Colonic mucosa (tissue), 4 donors: ENCODE measurements at regions not wholly inside any gene's neighbourhood (a gene's known extent, or its start where the extent isn't known, plus 50 kb on each side); places are given as distances from the start of the nearest gene placed in this dataset.

Source experiments
- DNase-seq: peaks from one replicate; pipeline ENCODE4 v3.0.0-alpha.2; 2020
- H3K27ac ChIP-seq: fragments of 200-600 bp; one replicate; pipeline ENCODE4 v1.8.0; 2021
- H3K27me3 ChIP-seq: fragments of 200-600 bp; one replicate; pipeline ENCODE4 v1.8.0; 2021
- H3K36me3 ChIP-seq: fragments of 200-600 bp; one replicate; pipeline ENCODE4 v1.8.0; 2021
- H3K4me1 ChIP-seq: fragments of 200-600 bp; one replicate; pipeline ENCODE4 v1.8.0; 2021; ENCODE audit warnings: mild to moderate bottlenecking
- H3K4me3 ChIP-seq: fragments of 200-600 bp; one replicate; pipeline ENCODE4 v1.8.0; 2021
- H3K9ac ChIP-seq, 2 donors: one replicate each; pipeline ENCODE4 v1.7.0; 2013; ENCODE audit warnings: control low read depth in 2 of 2, low read depth in 2 of 2, low read length in 2 of 2
- H3K9me3 ChIP-seq: fragments of 200-600 bp; one replicate; pipeline ENCODE4 v1.8.0; 2021
- CTCF ChIP-seq: fragments of 200-600 bp; IDR thresholded peaks from one replicate; pipeline ENCODE4 v1.8.0; 2022; ENCODE audit warnings: antibody characterized with exemption, mild to moderate bottlenecking
- intact Hi-C: fragments of 100-400 bp; cut with DNase I; formaldehyde crosslinking; loops from one replicate; pipeline ENCODE4 v1.14.1; 2022
- donor health status: healthy.
- donor health status: DM: no; HTN: no; CAD: no.
- donor health status: DM: no; HTN: no; CAD: no.

- Histone ChIP-seq H3K27me3 (no peaks in the 10 kb centered on the region), H3K4me3 (no peak overlapping the region), H3K4me1 (no peaks in the 10 kb centered on the region), H3K36me3 (no peaks in the 10 kb centered on the region), H3K9ac (no peak overlapping the region), H3K27ac (no peak overlapping the region), H3K9me3 (no peaks in the 10 kb centered on the region)
- no peak for TF ChIP-seq CTCF
- DNase-seq, result no peak
- intact Hi-C loops, result no loop called here
Measured at GRCh38 chr11:37666960-37667359, 1068.9 kb upstream of the RAG2 start.

- Histone ChIP-seq H3K4me3 (no peak overlapping the region), H3K36me3 (no peaks in the 10 kb centered on the region), H3K9ac (no peak overlapping the region), H3K4me1 (no peaks in the 10 kb centered on the region), H3K9me3 (no peaks in the 10 kb centered on the region), H3K27me3 (no peaks in the 10 kb centered on the region), H3K27ac (no peak overlapping the region)
- no peak for TF ChIP-seq CTCF
- intact Hi-C loops, result no loop called here
- DNase-seq, result no peak
Measured at GRCh38 chr11:37657645-37658044, 1059.6 kb upstream of the RAG2 start.

GRCh38 chr11:37647767-37648166 is 1049.7 kb upstream of the RAG2 start:
- DNase-seq, result no peak
- intact Hi-C loops, result no loop called here

GRCh38 chr11:37643968-37644367 is 1045.9 kb upstream of the RAG2 start:
- no peak for TF ChIP-seq CTCF
- no peak overlapping the region for H3K9ac ChIP-seq
- H3K27me3 ChIP-seq, result no peaks in the 10 kb centered on the region
- H3K27ac ChIP-seq, result no peak overlapping the region
- H3K4me3 ChIP-seq, result no peak overlapping the region
- no peaks in the 10 kb centered on the region for H3K9me3 ChIP-seq
- no peaks in the 10 kb centered on the region for H3K4me1 ChIP-seq
- no peak for DNase-seq
- no peaks in the 10 kb centered on the region for H3K36me3 ChIP-seq
- intact Hi-C loops, result no loop called here

More at GRCh38 chr11:37647767-37648166, 1049.7 kb upstream of the RAG2 start:
- H3K9me3 ChIP-seq, result no peaks in the 10 kb centered on the region
- H3K27me3 ChIP-seq, result no peaks in the 10 kb centered on the region
- H3K4me3 ChIP-seq, result no peak overlapping the region
- H3K36me3 ChIP-seq, result no peaks in the 10 kb centered on the region
- H3K4me1 ChIP-seq, result no peaks in the 10 kb centered on the region
- H3K9ac ChIP-seq, result no peak overlapping the region
- H3K27ac ChIP-seq, result no peak overlapping the region
- no peak for TF ChIP-seq CTCF

- no peak for TF ChIP-seq CTCF
Measured at GRCh38 chr11:37642296-37642695, 1044.3 kb upstream of the RAG2 start.

GRCh38 chr11:37632748-37633147 is 1034.7 kb upstream of the RAG2 start:
- no peaks in the 10 kb centered on the region for H3K36me3 ChIP-seq
- no peak for TF ChIP-seq CTCF
- no peaks in the 10 kb centered on the region for H3K4me1 ChIP-seq
- H3K9me3 ChIP-seq, result no peaks in the 10 kb centered on the region
- no peaks in the 10 kb centered on the region for H3K27me3 ChIP-seq
- intact Hi-C loops, result no loop called here
- no peak for DNase-seq
- no peak overlapping the region for H3K9ac ChIP-seq
- H3K27ac ChIP-seq, result no peak overlapping the region
- H3K4me3 ChIP-seq, result no peak overlapping the region

More at GRCh38 chr11:37642296-37642695, 1044.3 kb upstream of the RAG2 start:
- intact Hi-C loops, result no loop called here
- Histone ChIP-seq H3K27me3 (no peaks in the 10 kb centered on the region), H3K27ac (no peak overlapping the region), H3K4me1 (no peaks in the 10 kb centered on the region), H3K4me3 (no peak overlapping the region), H3K9me3 (no peaks in the 10 kb centered on the region), H3K36me3 (no peaks in the 10 kb centered on the region), H3K9ac (no peak overlapping the region)
- no peak for DNase-seq
